Tibial nerve (tissue), 4 donors: ENCODE measurements at regions not wholly inside any gene's neighbourhood (a gene's known extent, or its start where the extent isn't known, plus 50 kb on each side); places are given as distances from the start of the nearest gene placed in this dataset.
"Not testable (repeated sequence)": the region's sequence is repeated elsewhere in the genome, so short reads cannot be mapped to it uniquely, and the experiment has no call there.

Source experiments
- DNase-seq, 2 donors: peaks; one replicate each; pipeline ENCODE4 v3.0.0-alpha.2; 2019; ENCODE audit warnings: low spot score in 2 of 2
- H3K27ac ChIP-seq, 4 donors: fragments of 200-600 bp; sonication (generic) in 3 of 4; one replicate each; pipeline ENCODE4 v1.5.1; 2017 to 2019; ENCODE audit warnings: mild to moderate bottlenecking in 1 of 4
- H3K27me3 ChIP-seq, 2 donors: fragments of 200-600 bp; sonication (generic) in 1 of 2; one replicate each; pipeline versions ENCODE4 v1.5.1 to v1.6.0; 2017 to 2019
- H3K36me3 ChIP-seq, 3 donors: fragments of 200-600 bp; sonication (generic); one replicate each; pipeline ENCODE4 v1.5.1; 2018 to 2019
- H3K4me1 ChIP-seq, 4 donors: fragments of 200-600 bp; sonication (generic) in 3 of 4; one replicate each; pipeline ENCODE4 v1.5.1; 2017 to 2019
- H3K4me3 ChIP-seq, 4 donors: fragments of 200-600 bp; sonication (generic) in 3 of 4; one replicate each; pipeline ENCODE4 v1.5.1; 2017 to 2019; ENCODE audit warnings: mild to moderate bottlenecking in 1 of 4, moderate library complexity in 1 of 4
- H3K9me3 ChIP-seq, 4 donors: fragments of 200-600 bp; sonication (generic) in 3 of 4; one replicate each; pipeline ENCODE4 v1.5.1; 2017 to 2019
- EP300 ChIP-seq, 2 donors: sonication (generic); formaldehyde crosslinking; IDR thresholded peaks; one replicate each; pipeline ENCODE4 v1.6.1; 2017; ENCODE audit warnings: antibody characterized with exemption in 2 of 2, mild to moderate bottlenecking in 1 of 2
- POLR2A ChIP-seq, 2 donors: fragments of 450-650 bp; IDR thresholded peaks; one replicate each; pipeline ENCODE4 v1.6.1; 2017; ENCODE audit warnings: antibody characterized with exemption in 2 of 2, mild to moderate bottlenecking in 2 of 2, moderate library complexity in 2 of 2
- WGBS, 2 donors: methylation state at CpG; one replicate each; pipeline ENCODE4 v1.1.5; 2018; 5-methylcytosine and 5-hydroxymethylcytosine counted together
- TF ChIP-seq, protein P1 (sequence below), 5 experiments: fragments of 200-600 bp in 3 of 5; fragments of 450-650 bp in 2 of 5; sonication (generic) in 3 of 5; IDR thresholded peaks; one replicate each; pipeline ENCODE4 v1.5.1; 2016 to 2019; ENCODE audit warnings: antibody characterized with exemption in 5 of 5, mild to moderate bottlenecking in 3 of 5, moderate library complexity in 2 of 5

DNA sequence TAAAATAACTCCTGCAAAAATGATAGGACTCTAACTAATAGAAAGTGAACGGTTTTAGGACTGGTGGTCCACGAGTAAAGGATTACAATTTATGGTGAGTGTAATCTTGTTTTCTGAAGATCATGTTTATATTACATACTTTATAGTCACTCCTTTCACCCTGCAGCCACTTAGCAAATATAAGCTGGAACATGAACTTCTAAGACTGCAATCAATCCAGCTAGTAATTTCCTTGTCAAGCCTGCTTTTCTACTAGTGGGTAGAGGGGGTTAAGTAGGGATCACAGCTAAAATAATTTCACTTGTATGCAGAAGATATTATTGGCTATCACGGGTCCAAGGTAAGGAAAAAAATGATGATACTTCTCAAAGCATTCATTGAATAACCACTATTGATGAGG, 125.5 kb upstream of the NETO1 start:
- WGBS, 2 donors, result 66 to 74% methylated on average over 3 of the region's 3 CpGs
- H3K27me3 ChIP-seq, result no peaks in the 10 kb centered on the region

GRCh38 chr18:72991379-72991778, 123.6 kb upstream of the NETO1 start:
- WGBS, 2 donors, result 89% methylated on average over 1 of the region's 1 CpG
- H3K27ac ChIP-seq, result no peak overlapping the region
- no peaks in the 10 kb centered on the region for H3K27me3 ChIP-seq
- no peaks in the 10 kb centered on the region for H3K4me1 ChIP-seq
- no peak overlapping the region for H3K4me3 ChIP-seq
- H3K9me3 ChIP-seq, result no peaks in the 10 kb centered on the region
- H3K36me3 ChIP-seq, result no peaks in the 10 kb centered on the region
- no peak for DNase-seq
- TF ChIP-seq EP300 (IDR thresholded peaks at IDR 0.05) (no peak), POLR2A (IDR thresholded peaks at IDR 0.05) (no peak)
- TF ChIP-seq, protein P1, sequence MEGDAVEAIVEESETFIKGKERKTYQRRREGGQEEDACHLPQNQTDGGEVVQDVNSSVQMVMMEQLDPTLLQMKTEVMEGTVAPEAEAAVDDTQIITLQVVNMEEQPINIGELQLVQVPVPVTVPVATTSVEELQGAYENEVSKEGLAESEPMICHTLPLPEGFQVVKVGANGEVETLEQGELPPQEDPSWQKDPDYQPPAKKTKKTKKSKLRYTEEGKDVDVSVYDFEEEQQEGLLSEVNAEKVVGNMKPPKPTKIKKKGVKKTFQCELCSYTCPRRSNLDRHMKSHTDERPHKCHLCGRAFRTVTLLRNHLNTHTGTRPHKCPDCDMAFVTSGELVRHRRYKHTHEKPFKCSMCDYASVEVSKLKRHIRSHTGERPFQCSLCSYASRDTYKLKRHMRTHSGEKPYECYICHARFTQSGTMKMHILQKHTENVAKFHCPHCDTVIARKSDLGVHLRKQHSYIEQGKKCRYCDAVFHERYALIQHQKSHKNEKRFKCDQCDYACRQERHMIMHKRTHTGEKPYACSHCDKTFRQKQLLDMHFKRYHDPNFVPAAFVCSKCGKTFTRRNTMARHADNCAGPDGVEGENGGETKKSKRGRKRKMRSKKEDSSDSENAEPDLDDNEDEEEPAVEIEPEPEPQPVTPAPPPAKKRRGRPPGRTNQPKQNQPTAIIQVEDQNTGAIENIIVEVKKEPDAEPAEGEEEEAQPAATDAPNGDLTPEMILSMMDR (IDR thresholded peaks at IDR 0.05), result no peak

More for the DNA sequence above, 125.5 kb upstream of the NETO1 start:
- no peak for TF ChIP-seq EP300 (IDR thresholded peaks at IDR 0.05)
- TF ChIP-seq, protein P1 (IDR thresholded peaks at IDR 0.05), result no peak
- no peak for TF ChIP-seq POLR2A (IDR thresholded peaks at IDR 0.05)
- no peak for DNase-seq
- Histone ChIP-seq H3K36me3 (no peaks in the 10 kb centered on the region), H3K4me3 (no peak overlapping the region), H3K9me3 (no peaks in the 10 kb centered on the region), H3K4me1 (no peaks in the 10 kb centered on the region), H3K27ac (no peak overlapping the region)

DNA sequence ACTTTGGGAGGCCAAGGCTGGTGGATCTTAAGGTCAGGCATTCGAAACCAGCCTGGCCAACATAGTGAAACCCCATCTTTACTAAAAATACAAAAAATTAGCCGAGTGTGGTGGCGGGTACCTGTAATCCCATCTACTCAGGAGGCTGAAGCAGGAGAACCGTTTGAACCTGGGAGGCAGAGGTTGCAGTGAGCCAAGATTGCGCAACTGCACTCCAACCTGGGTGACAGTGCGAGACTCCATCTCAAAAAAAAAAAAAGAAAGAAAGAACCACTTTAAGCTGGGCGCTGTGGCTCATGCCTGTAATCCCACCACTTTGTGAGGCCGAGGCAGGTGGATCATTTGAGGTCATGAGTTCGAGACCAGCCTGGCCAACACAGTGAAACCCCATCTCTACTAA, 119.8 kb upstream of the NETO1 start:
- 79 to 82% methylated on average over 9 of the region's 9 CpGs for WGBS, 2 donors
- DNase-seq, result not testable (repeated sequence)

DNA sequence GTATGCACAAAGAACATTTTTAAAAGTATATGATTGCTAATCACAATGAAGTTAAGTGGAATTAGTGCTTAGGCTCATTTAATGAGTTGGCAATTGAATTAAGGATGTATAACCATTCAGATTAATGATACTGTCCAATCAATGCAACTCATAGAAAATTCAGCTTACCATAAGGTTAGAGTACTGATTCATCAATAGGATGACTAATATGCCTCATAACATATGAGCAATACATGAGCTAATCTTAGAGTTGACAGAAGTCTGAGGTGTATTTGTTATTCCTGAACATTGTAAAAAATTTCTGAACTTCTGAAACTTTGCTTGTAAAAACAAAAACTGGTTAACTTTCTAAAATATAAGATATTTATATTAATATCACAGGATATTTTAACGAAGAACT, 118.3 kb upstream of the NETO1 start:
- Histone ChIP-seq H3K4me1 (no peaks in the 10 kb centered on the region), H3K9me3 (peaks cover 0 to 11% (median 1%) of the 10 kb centered on the region in 4 donors), H3K36me3 (no peaks in the 10 kb centered on the region), H3K27ac (no peak overlapping the region), H3K4me3 (no peak overlapping the region), H3K27me3 (no peaks in the 10 kb centered on the region)
- DNase-seq, result no peak
- TF ChIP-seq EP300 (IDR thresholded peaks at IDR 0.05) (no peak), POLR2A (IDR thresholded peaks at IDR 0.05) (no peak)
- TF ChIP-seq, protein P1 (IDR thresholded peaks at IDR 0.05), result no peak
- 90 to 92% methylated on average over 1 of the region's 1 CpG for WGBS, 2 donors

More for the DNA sequence above, 119.8 kb upstream of the NETO1 start:
- H3K4me1 ChIP-seq, H3K27ac ChIP-seq, H3K4me3 ChIP-seq, H3K27me3 ChIP-seq, H3K36me3 ChIP-seq: not testable (repeated sequence)
- peaks cover 0 to 11% (median 1%) of the 10 kb centered on the region in 4 donors for H3K9me3 ChIP-seq

- H3K27me3 ChIP-seq, result no peaks in the 10 kb centered on the region
- 16 to 39% methylated on average over 2 of the region's 2 CpGs for WGBS, 2 donors
- DNase-seq, result no peak
- H3K36me3 ChIP-seq, result no peaks in the 10 kb centered on the region
- H3K4me1 ChIP-seq, result no peaks in the 10 kb centered on the region
- TF ChIP-seq EP300 (IDR thresholded peaks at IDR 0.05) (no peak), POLR2A (IDR thresholded peaks at IDR 0.05) (no peak)
- TF ChIP-seq, protein P1 (IDR thresholded peaks at IDR 0.05), result no peak
- H3K4me3 ChIP-seq, result no peak overlapping the region
- peaks cover 0 to 11% (median 1%) of the 10 kb centered on the region in 4 donors for H3K9me3 ChIP-seq
- H3K27ac ChIP-seq, result no peak overlapping the region
Observed at GRCh38 chr18:72985686-72986085, 117.9 kb upstream of the NETO1 start.

GRCh38 chr18:72984290-72984689, 116.5 kb upstream of the NETO1 start:
- Histone ChIP-seq H3K4me1 (no peaks in the 10 kb centered on the region), H3K36me3 (no peaks in the 10 kb centered on the region), H3K4me3 (no peak overlapping the region), H3K27me3 (no peaks in the 10 kb centered on the region), H3K27ac (no peak overlapping the region), H3K9me3 (peaks cover 0 to 11% (median 1%) of the 10 kb centered on the region in 4 donors)
- 82 to 85% methylated on average over 2 of the region's 2 CpGs for WGBS, 2 donors
- TF ChIP-seq, protein P1 (IDR thresholded peaks at IDR 0.05), result no peak
- TF ChIP-seq EP300 (IDR thresholded peaks at IDR 0.05), result no peak
- TF ChIP-seq POLR2A (IDR thresholded peaks at IDR 0.05), result no peak
- DNase-seq, result no peak
